ENCODE measurements at regions not wholly inside any gene's neighbourhood (a gene's known extent, or its start where the extent isn't known, plus 50 kb on each side); places are given as distances from the start of the nearest gene placed in this dataset.

GRCh38 chr21:35139382-35139715, 90.2 kb upstream of the RUNX1 start:
- peak; percentile 29 for DNase-seq

- DNase-seq, result peak; percentile 23
Observed at GRCh38 chr21:35138665-35139381, 89.7 kb upstream of the RUNX1 start.

- DNase-seq, result no peak
Observed at GRCh38 chr21:35136586-35137219, 87.6 kb upstream of the RUNX1 start.

GRCh38 chr21:35136106-35136505, 87.0 kb upstream of the RUNX1 start:
- DNase-seq, result no peak

GRCh38 chr21:35135481-35135880, 86.4 kb upstream of the RUNX1 start:
- DNase-seq, result no peak

GRCh38 chr21:35134309-35134708, 85.2 kb upstream of the RUNX1 start:
- no peak for DNase-seq

GRCh38 chr21:35128536-35128935, 79.4 kb upstream of the RUNX1 start:
- DNase-seq, result no peak

GRCh38 chr21:35127851-35128250, 78.7 kb upstream of the RUNX1 start:
- DNase-seq, result no peak

- DNase-seq, result no peak
Observed at GRCh38 chr21:35127026-35127425, 77.9 kb upstream of the RUNX1 start.

- DNase-seq, result no peak
Observed at GRCh38 chr21:35120631-35121180, 71.6 kb upstream of the RUNX1 start.

GRCh38 chr21:35119501-35120047, 70.5 kb upstream of the RUNX1 start:
- no peak for DNase-seq

GRCh38 chr21:35116777-35117176, 67.7 kb upstream of the RUNX1 start:
- no peak for DNase-seq

GRCh38 chr21:35113064-35113463, 64.0 kb upstream of the RUNX1 start:
- peak; percentile 9 for DNase-seq

- DNase-seq, result no peak
Observed at GRCh38 chr21:35111321-35111930, 62.3 kb upstream of the RUNX1 start.

- DNase-seq, result no peak
Observed at GRCh38 chr21:35108887-35109286, 59.8 kb upstream of the RUNX1 start.

- DNase-seq, result no peak
Observed at GRCh38 chr21:35107520-35107919, 58.4 kb upstream of the RUNX1 start.

GRCh38 chr21:35106246-35106835, 57.2 kb upstream of the RUNX1 start:
- DNase-seq, result no peak

GRCh38 chr21:35102488-35103371, 53.6 kb upstream of the RUNX1 start:
- DNase-seq, result no peak

- no peak for DNase-seq
Observed at GRCh38 chr21:35100349-35100811, 51.3 kb upstream of the RUNX1 start.

GRCh38 chr21:35099310-35099709, 50.2 kb upstream of the RUNX1 start:
- DNase-seq, result no peak
